MCF 10A (cell line): ENCODE measurements at regions not wholly inside any gene's neighbourhood (a gene's known extent, or its start where the extent isn't known, plus 50 kb on each side); places are given as distances from the start of the nearest gene placed in this dataset.

Experiments used
- BruUV-seq: library from RNA; stranded (reverse); fragments of 400-500 nt; replicated peaks from 2 replicates; lab custom pipeline; 2021; lab: Mats Ljungman, UMichigan
- CTCF ChIA-PET: fragments of 300-600 bp; sonication (Branson Sonifier 250); formaldehyde crosslinking; extraction: SDS; loops from one replicate; lab custom pipeline; 2021; ENCODE audit warnings: antibody characterized with exemption, inconsistent platforms; lab: Yijun Ruan, JAX
- POLR2A ChIA-PET: fragments of 300-600, 350-650 bp; sonication (Branson Sonifier 250); formaldehyde crosslinking; extraction: SDS; loops from one replicate; lab custom pipeline; 2020; ENCODE audit warnings: antibody characterized with exemption, inconsistent platforms; lab: Yijun Ruan, JAX
- DNase-seq: peaks from one replicate; pipeline ENCODE4 v3.0.0-alpha.2; 2018; ENCODE audit not compliant: unreplicated experiment
- H3K27ac Mint-ChIP-seq: one replicate; pipeline ENCODE4 v1.8.0; 2022; ENCODE audit warnings: mild to moderate bottlenecking, low read depth, mixed read lengths; ENCODE audit not compliant: unreplicated experiment
- H3K27me3 Mint-ChIP-seq: one replicate; pipeline ENCODE4 v1.8.0; 2022; ENCODE audit warnings: mixed read lengths; ENCODE audit not compliant: insufficient read depth, unreplicated experiment
- H3K36me3 Mint-ChIP-seq: one replicate; pipeline ENCODE4 v1.8.0; 2022; ENCODE audit warnings: mild to moderate bottlenecking, moderate library complexity, mixed read lengths; ENCODE audit not compliant: insufficient read depth, unreplicated experiment
- H3K4me1 Mint-ChIP-seq: one replicate; pipeline ENCODE4 v1.8.0; 2022; ENCODE audit warnings: mixed read lengths; ENCODE audit not compliant: insufficient read depth, unreplicated experiment
- H3K4me3 Mint-ChIP-seq: one replicate; pipeline ENCODE4 v1.8.0; 2022; ENCODE audit warnings: mild to moderate bottlenecking, moderate library complexity, mixed read lengths; ENCODE audit not compliant: unreplicated experiment
- H3K9me3 Mint-ChIP-seq: one replicate; pipeline ENCODE4 v1.8.0; 2022; ENCODE audit warnings: mixed read lengths; ENCODE audit not compliant: unreplicated experiment
- CTCF ChIP-seq: fragments of 200-600 bp; IDR thresholded peaks from one replicate; pipeline ENCODE4 v1.8.0; 2022; ENCODE audit warnings: antibody characterized with exemption, mild to moderate bottlenecking; ENCODE audit not compliant: unreplicated experiment
- intact Hi-C: fragments of 100-400 bp; cut with micrococcal nuclease; formaldehyde crosslinking; loops from 2 replicates; pipeline ENCODE4 v1.14.1; 2022

- Mint-ChIP-seq H3K4me1 (no peaks in the 10 kb centered on the region), H3K9me3 (no peaks in the 10 kb centered on the region), H3K4me3 (no peak overlapping the region), H3K36me3 (no peaks in the 10 kb centered on the region), H3K27me3 (peaks cover 19% of the 10 kb centered on the region), H3K27ac (no peak overlapping the region)
- no TSS peak for BruUV-seq
- intact Hi-C loops = no loop called here
- CTCF ChIA-PET = interaction anchor here (0.6 to 2.5 kb wide), 4 partner anchors 14 to 1177 kb away, joined by 3 to 12 read pairs (median 4); no protein-coding TSS in a partner anchor
- TF ChIP-seq CTCF = no peak
- POLR2A ChIA-PET = no interaction called here
- no peak for DNase-seq
These were observed 280.9 kb downstream of the HRH4 start for GRCh38 chr18:24741321-24741720.

- ChIA-PET CTCF (interaction anchor here (0.6 to 2.5 kb wide), 2 partner anchors 15 to 1063 kb away, joined by 3 to 12 read pairs; no protein-coding TSS in a partner anchor), POLR2A (interaction anchor here (0.6 kb wide), 1 partner anchor 8 kb away, joined by 3 read pairs; no protein-coding TSS in a partner anchor)
- no peak for DNase-seq
- intact Hi-C loops = no loop called here
- Mint-ChIP-seq H3K4me1 (no peaks in the 10 kb centered on the region), H3K27me3 (peaks cover 19% of the 10 kb centered on the region), H3K27ac (no peak overlapping the region), H3K4me3 (no peak overlapping the region), H3K36me3 (no peaks in the 10 kb centered on the region), H3K9me3 (no peaks in the 10 kb centered on the region)
- no peak for TF ChIP-seq CTCF
- BruUV-seq = no TSS peak
These were observed 281.7 kb downstream of the HRH4 start for GRCh38 chr18:24741965-24742724.

GRCh38 chr18:24754583-24755253 is 294.3 kb downstream of the HRH4 start:
- no peak for DNase-seq
- CTCF ChIA-PET = no interaction called here

More at GRCh38 chr18:24754583-24755253, 294.3 kb downstream of the HRH4 start:
- no peak overlapping the region for H3K27ac Mint-ChIP-seq
- no peaks in the 10 kb centered on the region for H3K27me3 Mint-ChIP-seq
- intact Hi-C loops = no loop called here
- POLR2A ChIA-PET = no interaction called here
- peaks cover 14% of the 10 kb centered on the region for H3K9me3 Mint-ChIP-seq
- no TSS peak for BruUV-seq
- TF ChIP-seq CTCF = no peak
- H3K36me3 Mint-ChIP-seq = peaks cover 3% of the 10 kb centered on the region
- H3K4me3 Mint-ChIP-seq = no peak overlapping the region
- no peaks in the 10 kb centered on the region for H3K4me1 Mint-ChIP-seq
